Activated CD8-positive, alpha-beta memory T cell treated with anti-CD3 and anti-CD28 coated beads for 24 hours (primary cell): ENCODE measurements at regions not wholly inside any gene's neighbourhood (a gene's known extent, or its start where the extent isn't known, plus 50 kb on each side); places are given as distances from the start of the nearest gene placed in this dataset.

Experiments used
- DNase-seq: peaks from one replicate; pipeline ENCODE4 v3.0.0-alpha.2; 2020

GRCh38 chr12:94745562-94745961 lies 95.2 kb upstream of the TMCC3 start:
- no peak for DNase-seq

- DNase-seq = no peak
Measured at GRCh38 chr12:94743174-94743573, 92.8 kb upstream of the TMCC3 start.

- DNase-seq = no peak
Measured at GRCh38 chr12:94740601-94741362, 90.4 kb upstream of the TMCC3 start.

- no peak for DNase-seq
Measured at GRCh38 chr12:94736820-94737219, 86.5 kb upstream of the TMCC3 start.

- no peak for DNase-seq
Measured at GRCh38 chr12:94736004-94736403, 85.6 kb upstream of the TMCC3 start.

- DNase-seq = no peak
Measured at GRCh38 chr12:94733727-94734126, 83.4 kb upstream of the TMCC3 start.

GRCh38 chr12:94732367-94732990 lies 82.1 kb upstream of the TMCC3 start:
- DNase-seq = no peak

- no peak for DNase-seq
Measured at GRCh38 chr12:94731733-94732360, 81.5 kb upstream of the TMCC3 start.

- no peak for DNase-seq
Measured at GRCh38 chr12:94730847-94731246, 80.5 kb upstream of the TMCC3 start.

- DNase-seq = no peak
Measured at GRCh38 chr12:94726236-94726835, 76.0 kb upstream of the TMCC3 start.

GRCh38 chr12:94725375-94726168 lies 75.2 kb upstream of the TMCC3 start:
- no peak for DNase-seq

- DNase-seq = no peak
Measured at GRCh38 chr12:94722664-94723063, 72.3 kb upstream of the TMCC3 start.

GRCh38 chr12:94721173-94721572 lies 70.8 kb upstream of the TMCC3 start:
- no peak for DNase-seq

- DNase-seq = no peak
Measured at GRCh38 chr12:94718114-94718513, 67.8 kb upstream of the TMCC3 start.

- no peak for DNase-seq
Measured at GRCh38 chr12:94717656-94718055, 67.3 kb upstream of the TMCC3 start.

GRCh38 chr12:94717108-94717507 lies 66.8 kb upstream of the TMCC3 start:
- DNase-seq = no peak

GRCh38 chr12:94716339-94716738 lies 66.0 kb upstream of the TMCC3 start:
- no peak for DNase-seq

GRCh38 chr12:94714378-94715114 lies 64.2 kb upstream of the TMCC3 start:
- DNase-seq = no peak

GRCh38 chr12:94712815-94713515 lies 62.6 kb upstream of the TMCC3 start:
- DNase-seq = no peak

GRCh38 chr12:94710933-94711332 lies 60.6 kb upstream of the TMCC3 start:
- DNase-seq = no peak

GRCh38 chr12:94707892-94708291 lies 57.5 kb upstream of the TMCC3 start:
- DNase-seq = no peak

GRCh38 chr12:94707036-94707435 lies 56.7 kb upstream of the TMCC3 start:
- no peak for DNase-seq
